HG02759 (cell line): ENCODE measurements at regions not wholly inside any gene's neighbourhood (a gene's known extent, or its start where the extent isn't known, plus 50 kb on each side); places are given as distances from the start of the nearest gene placed in this dataset.
A peak's percentile ranks its signal among the peaks of the same experiment; 100 is the strongest.
"Not testable (repeated sequence)": the region's sequence is repeated elsewhere in the genome, so short reads cannot be mapped to it uniquely, and the experiment has no call there.

Experiments
- ATAC-seq: cut with Tn5 transposase; IDR thresholded peaks from one replicate; pipeline ENCODE4 v1.9.1; 2021; ENCODE audit warnings: mild to moderate bottlenecking, moderate library complexity; ENCODE audit not compliant: unreplicated experiment

DNA sequence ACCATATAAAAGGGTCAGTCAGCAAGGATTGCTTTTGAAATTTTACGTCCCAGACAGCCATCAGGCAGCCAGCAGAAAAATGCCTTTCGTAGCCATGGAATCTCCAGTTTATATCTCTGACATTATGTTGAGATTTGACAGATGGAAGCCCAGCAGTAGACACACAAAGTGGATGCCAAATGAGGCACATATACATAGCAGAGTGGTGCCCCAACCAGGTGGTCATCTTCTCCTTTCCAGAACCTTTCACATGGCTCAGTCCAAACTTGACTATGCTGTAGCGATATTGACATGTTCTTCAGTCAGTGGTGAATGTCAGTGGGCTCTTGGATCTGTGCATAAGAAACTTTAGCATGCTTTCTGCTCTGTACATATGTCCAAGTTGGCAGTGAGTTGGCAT lies 123.3 kb upstream of the GBE1 start:
- no peak for ATAC-seq

DNA sequence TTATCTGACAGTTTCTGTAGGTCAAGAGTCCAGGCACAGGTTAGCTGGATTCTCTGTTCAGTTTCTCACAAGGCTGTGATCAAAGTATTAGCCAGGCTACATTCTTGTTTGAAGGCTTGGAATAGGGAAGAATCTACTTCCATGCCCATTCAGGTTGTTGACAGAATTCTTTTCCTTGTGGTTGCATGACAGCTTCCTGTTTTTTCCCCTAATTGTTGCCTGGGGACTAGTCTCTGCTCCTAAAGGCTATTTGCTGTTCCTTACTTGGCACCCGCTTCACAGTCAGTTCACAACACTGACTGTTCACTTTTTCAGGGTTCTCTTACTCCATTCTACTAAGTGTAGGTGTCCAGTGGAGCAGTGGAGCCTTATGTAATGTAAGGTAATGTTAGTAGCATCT lies 115.4 kb upstream of the GBE1 start:
- no peak for ATAC-seq

DNA sequence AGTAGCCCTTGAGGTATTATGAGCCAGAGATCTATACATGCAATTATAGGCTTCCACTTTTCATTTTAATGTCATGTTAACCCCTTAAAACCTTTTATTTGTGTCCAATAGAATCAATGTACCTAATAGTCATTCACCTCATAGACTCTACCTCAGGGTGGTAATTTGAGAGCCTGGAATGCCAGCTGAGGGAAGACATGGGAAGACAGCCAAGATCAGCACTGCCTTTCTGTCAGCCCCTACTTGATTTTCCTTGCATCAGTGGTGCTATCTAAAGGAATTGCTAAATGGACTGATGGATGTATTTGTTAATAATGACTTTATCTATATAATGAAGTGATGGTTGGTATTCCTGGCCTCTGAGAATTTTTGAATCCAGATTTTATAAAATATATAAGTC lies 113.3 kb upstream of the GBE1 start:
- no peak for ATAC-seq

DNA sequence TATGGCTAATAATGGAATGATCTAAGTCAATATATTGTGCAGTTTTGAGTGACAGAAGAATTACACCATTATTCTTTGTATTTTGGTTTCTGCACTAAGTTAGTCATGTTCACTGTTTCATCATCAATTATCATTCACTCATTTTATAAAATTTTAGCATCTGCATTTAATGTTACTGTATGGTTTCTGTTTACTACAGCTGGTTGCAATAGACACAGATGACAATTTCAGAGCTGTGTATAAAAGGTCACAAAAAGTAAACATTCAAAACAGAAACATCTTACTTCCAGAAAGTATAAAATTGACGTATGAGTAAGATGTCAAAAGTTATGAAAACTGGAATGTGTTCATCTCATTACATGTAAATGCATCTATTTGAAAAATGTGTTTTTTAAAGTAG lies 111.1 kb upstream of the GBE1 start:
- no peak for ATAC-seq

DNA sequence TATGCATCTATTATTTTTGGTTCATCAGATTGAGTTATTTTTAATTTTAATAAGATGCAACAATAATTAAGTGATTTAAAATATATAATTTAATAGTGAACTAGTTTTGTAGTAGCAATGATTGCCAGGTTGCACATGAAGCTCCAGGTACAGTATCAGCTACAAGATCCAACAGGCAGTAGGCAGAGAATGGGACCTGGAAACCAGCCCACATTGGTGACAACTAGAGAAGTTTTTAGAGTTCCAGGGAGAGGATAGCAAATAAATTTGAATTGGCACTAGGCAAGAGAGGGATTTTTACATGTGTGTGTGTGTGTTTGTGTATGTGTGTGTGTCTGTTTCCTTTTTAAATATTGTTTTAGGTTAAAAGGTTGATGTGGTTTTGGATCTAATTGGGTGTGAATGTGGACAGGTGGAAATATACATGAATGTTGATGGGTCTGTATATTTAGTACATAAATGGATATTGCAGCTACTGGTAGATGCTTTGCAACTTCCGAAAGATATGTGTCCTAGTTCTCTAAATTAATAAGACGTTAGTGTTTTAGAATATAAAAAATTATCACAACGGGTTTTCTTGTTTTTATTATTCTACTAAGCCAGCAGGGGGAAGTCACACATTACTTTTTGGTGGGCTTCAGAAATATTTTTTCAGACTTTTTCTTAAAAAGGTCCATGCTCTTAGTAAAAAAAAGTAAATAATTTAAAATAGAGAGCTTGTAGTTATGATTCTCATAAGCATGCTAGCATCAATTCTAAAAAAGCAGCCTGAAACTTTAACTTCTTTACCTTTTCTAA lies 110.1 kb upstream of the GBE1 start:
- no peak for ATAC-seq

- no peak for ATAC-seq
Measured at GRCh38 chr3:81869382-81869781, 107.9 kb upstream of the GBE1 start.

GRCh38 chr3:81868597-81868996 lies 107.2 kb upstream of the GBE1 start:
- ATAC-seq, result no peak

- no peak for ATAC-seq
Measured at GRCh38 chr3:81867875-81868274, 106.4 kb upstream of the GBE1 start.

DNA sequence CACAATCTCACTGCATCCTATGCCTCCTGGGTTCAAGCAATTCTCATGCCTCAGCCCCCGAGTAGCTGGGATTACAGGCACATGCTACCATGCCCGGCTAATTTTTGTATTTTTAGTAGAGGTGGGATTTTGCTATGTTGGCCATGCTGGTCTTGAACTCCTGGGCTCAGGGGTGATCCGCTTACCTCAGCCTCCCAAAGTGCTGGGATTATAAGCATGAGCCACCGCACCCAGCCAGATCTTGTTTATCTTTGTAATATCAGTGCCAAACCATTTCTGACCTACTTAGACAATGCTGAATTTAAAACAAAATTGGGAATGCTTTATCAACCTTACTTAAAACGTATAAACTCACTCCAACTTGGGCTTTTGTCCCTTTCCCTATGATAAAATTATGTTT lies 103.7 kb upstream of the GBE1 start:
- ATAC-seq, result not testable (repeated sequence)

GRCh38 chr3:81864272-81864671 lies 102.8 kb upstream of the GBE1 start:
- no peak for ATAC-seq

GRCh38 chr3:81863756-81864155 lies 102.3 kb upstream of the GBE1 start:
- ATAC-seq, result no peak

GRCh38 chr3:81861593-81861992 lies 100.1 kb upstream of the GBE1 start:
- no peak for ATAC-seq

GRCh38 chr3:81859524-81859923 lies 98.1 kb upstream of the GBE1 start:
- ATAC-seq, result no peak

- ATAC-seq, result no peak
Measured at GRCh38 chr3:81853431-81853830, 92.0 kb upstream of the GBE1 start.

DNA sequence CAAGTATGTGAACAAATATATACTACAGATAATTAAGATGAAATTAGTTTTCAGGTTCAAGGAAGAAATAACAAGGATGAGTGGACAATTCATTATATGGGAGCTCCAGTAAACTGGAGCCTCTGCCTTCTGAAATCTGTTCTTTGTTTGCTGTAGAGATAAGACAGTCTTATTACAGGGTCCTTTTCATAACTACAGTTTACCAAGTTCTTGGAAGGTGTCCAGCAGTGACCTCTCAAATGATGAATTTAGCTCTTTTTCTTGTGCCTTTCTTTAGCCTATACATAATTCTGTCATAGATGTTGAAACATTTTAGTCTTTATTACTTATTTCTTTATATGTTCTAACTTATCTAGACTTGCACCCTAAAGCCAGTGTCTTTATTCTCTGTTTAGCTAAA lies 89.7 kb upstream of the GBE1 start:
- ATAC-seq, result no peak

GRCh38 chr3:81846988-81847387 lies 85.5 kb upstream of the GBE1 start:
- no peak for ATAC-seq

DNA sequence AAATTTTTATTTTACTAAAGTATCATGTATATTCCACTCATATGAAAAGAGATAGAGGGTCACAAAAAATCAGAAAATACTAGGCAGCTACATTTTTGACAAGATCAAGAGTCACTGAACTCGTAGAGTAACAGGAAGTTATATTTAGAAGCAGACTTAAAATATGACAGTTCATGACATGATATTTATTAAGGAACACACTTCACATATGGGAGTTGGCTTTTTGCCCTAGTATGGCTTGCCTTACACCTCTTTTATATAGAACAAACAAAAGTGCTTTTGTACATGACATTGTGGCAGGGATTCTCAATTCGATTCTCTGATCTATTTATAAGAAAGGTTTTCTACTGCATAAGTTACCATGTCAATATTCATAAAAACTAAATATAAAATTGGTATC lies 80.1 kb upstream of the GBE1 start:
- ATAC-seq, result no peak

DNA sequence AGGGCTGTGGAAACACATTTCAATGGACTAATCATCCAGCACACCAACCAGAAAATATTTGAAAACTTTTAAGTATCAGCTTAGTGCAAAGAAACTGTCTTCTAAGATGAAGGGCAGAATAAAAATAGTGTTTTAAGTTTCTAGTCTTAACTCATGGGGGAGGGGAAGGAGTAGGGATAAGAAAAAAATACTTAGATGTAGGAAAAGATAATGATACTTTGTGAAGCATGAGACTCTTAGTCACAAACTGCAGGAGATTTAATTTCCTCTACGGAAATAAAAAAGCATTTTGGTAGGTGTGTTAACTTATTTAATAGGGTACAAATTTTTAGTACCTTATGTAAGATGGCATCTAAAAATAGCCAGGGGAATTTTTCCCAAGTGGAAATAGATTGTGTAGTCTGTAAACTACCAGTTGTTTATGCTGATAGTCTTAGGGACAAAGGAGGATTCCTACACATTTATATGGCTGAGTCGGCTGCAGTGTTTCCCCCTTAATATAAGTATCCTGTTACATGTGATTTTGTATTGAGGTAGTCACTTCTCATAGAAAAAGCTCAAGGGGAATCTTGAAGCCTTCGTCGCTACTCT lies 78.2 kb upstream of the GBE1 start:
- no peak for ATAC-seq

DNA sequence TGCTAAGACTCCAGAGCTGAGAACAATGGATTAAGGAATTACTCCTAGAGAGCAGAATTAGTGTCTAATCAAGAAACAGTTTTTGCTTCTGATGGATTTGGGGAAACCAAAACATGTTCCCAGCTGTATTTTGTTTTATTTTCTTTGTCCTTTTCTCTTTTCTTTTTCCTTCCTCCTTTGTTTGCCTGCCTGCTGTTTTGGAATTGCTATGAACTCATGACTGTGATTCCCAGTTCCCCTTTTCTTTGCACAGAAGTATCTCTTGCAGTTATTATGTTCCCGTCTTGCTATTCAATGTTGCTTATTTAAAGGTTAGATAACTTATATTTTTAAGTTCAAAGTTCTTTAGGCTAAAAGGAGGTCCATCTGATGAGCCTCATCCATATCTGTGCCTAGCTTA lies 77.0 kb upstream of the GBE1 start:
- ATAC-seq, result peak; percentile 41

GRCh38 chr3:81837071-81837593 lies 75.7 kb upstream of the GBE1 start:
- ATAC-seq, result no peak

DNA sequence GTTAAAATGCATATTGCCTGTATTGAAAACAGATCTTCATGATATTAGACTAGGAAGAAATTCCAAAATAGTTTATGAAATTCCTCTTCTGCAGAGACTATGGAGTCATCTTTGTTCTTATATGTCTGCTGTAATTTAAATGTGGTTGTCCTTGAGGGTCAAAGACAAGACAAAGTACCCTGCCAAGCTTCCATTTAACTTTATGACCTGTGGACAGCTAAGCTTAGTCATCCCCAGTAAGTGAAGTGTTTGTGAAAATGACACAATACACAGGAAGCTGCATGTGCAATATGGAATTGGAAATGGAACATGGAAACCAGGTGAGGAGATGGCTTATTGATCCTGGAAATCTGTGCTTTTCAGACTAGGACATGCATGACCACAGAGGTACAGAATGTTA lies 68.5 kb upstream of the GBE1 start:
- ATAC-seq, result no peak

DNA sequence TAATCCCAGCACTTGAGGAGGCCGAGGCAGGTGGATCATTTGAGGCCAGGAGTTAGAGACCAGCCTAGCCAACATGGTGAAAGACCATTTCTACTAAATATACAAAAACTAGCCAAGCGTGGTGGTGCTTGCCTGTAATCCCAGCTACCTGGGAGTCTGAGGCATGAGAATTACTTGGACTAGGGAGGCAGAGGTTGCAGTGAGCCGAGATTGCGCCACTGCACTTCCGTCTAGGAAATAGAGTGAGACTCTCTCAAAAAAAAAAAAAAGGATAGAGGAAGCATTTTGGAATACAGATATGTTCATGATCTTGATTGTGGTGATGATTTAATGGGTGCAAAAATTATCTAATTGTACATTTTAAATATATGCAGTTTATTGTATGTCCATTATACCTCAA lies 67.8 kb upstream of the GBE1 start:
- not testable (repeated sequence) for ATAC-seq
